Rectal smooth muscle tissue (tissue), 1 donor: ENCODE measurements at regions not wholly inside any gene's neighbourhood (a gene's known extent, or its start where the extent isn't known, plus 50 kb on each side); places are given as distances from the start of the nearest gene placed in this dataset.
"Not testable (repeated sequence)": the region's sequence is repeated elsewhere in the genome, so short reads cannot be mapped to it uniquely, and the experiment has no call there.

Experiments used
- H3K27ac ChIP-seq: one replicate; pipeline ENCODE4 v1.7.0; 2013; ENCODE audit warnings: low read depth, low read length, inconsistent platforms
- H3K27me3 ChIP-seq: one replicate; pipeline ENCODE4 v1.7.0; 2013; ENCODE audit warnings: low read length; ENCODE audit not compliant: control insufficient read depth, insufficient read depth
- H3K36me3 ChIP-seq: one replicate; pipeline ENCODE4 v1.7.0; 2013; ENCODE audit warnings: low read length; ENCODE audit not compliant: control insufficient read depth, insufficient read depth
- H3K4me1 ChIP-seq: one replicate; pipeline ENCODE4 v1.7.0; 2013; ENCODE audit warnings: low read length; ENCODE audit not compliant: control insufficient read depth, insufficient read depth
- H3K4me3 ChIP-seq: one replicate; pipeline ENCODE4 v1.7.0; 2013; ENCODE audit warnings: low read length
- H3K9ac ChIP-seq: one replicate; pipeline ENCODE4 v1.7.0; 2013; ENCODE audit warnings: low read length

- Histone ChIP-seq H3K27ac (no peak overlapping the region), H3K4me1 (no peaks in the 10 kb centered on the region), H3K27me3 (no peaks in the 10 kb centered on the region), H3K36me3 (no peaks in the 10 kb centered on the region), H3K9ac (no peak overlapping the region), H3K4me3 (no peak overlapping the region)
Observed at GRCh38 chr10:10044922-10045764, 972.5 kb upstream of the CELF2 start.

GRCh38 chr10:10045765-10046028, 972.0 kb upstream of the CELF2 start:
- no peaks in the 10 kb centered on the region for H3K27me3 ChIP-seq
- H3K4me1 ChIP-seq, result no peaks in the 10 kb centered on the region
- H3K4me3 ChIP-seq, result no peak overlapping the region
- no peak overlapping the region for H3K9ac ChIP-seq
- no peak overlapping the region for H3K27ac ChIP-seq
- H3K36me3 ChIP-seq, result no peaks in the 10 kb centered on the region

- Histone ChIP-seq H3K4me1 (no peaks in the 10 kb centered on the region), H3K27ac (no peak overlapping the region), H3K36me3 (no peaks in the 10 kb centered on the region), H3K27me3 (no peaks in the 10 kb centered on the region), H3K4me3 (no peak overlapping the region), H3K9ac (no peak overlapping the region)
Observed at GRCh38 chr10:10047426-10047825, 970.2 kb upstream of the CELF2 start.

GRCh38 chr10:10053051-10053450, 964.6 kb upstream of the CELF2 start:
- H3K36me3 ChIP-seq, result no peaks in the 10 kb centered on the region
- no peak overlapping the region for H3K27ac ChIP-seq
- H3K4me1 ChIP-seq, result no peaks in the 10 kb centered on the region
- no peak overlapping the region for H3K9ac ChIP-seq
- H3K4me3 ChIP-seq, result no peak overlapping the region
- H3K27me3 ChIP-seq, result no peaks in the 10 kb centered on the region

GRCh38 chr10:10054466-10054865, 963.2 kb upstream of the CELF2 start:
- Histone ChIP-seq H3K4me1 (no peaks in the 10 kb centered on the region), H3K4me3 (no peak overlapping the region), H3K9ac (no peak overlapping the region), H3K27ac (no peak overlapping the region), H3K27me3 (no peaks in the 10 kb centered on the region), H3K36me3 (no peaks in the 10 kb centered on the region)

GRCh38 chr10:10055656-10056442, 961.8 kb upstream of the CELF2 start:
- no peaks in the 10 kb centered on the region for H3K36me3 ChIP-seq

GRCh38 chr10:10056961-10057360, 960.7 kb upstream of the CELF2 start:
- no peak overlapping the region for H3K27ac ChIP-seq

More at GRCh38 chr10:10055656-10056442, 961.8 kb upstream of the CELF2 start:
- H3K4me3 ChIP-seq, result no peak overlapping the region
- no peaks in the 10 kb centered on the region for H3K4me1 ChIP-seq
- H3K27me3 ChIP-seq, result no peaks in the 10 kb centered on the region
- no peak overlapping the region for H3K9ac ChIP-seq
- H3K27ac ChIP-seq, result no peak overlapping the region

GRCh38 chr10:10067644-10068043, 950.0 kb upstream of the CELF2 start:
- no peaks in the 10 kb centered on the region for H3K27me3 ChIP-seq
- H3K36me3 ChIP-seq, result no peaks in the 10 kb centered on the region
- H3K4me1 ChIP-seq, result no peaks in the 10 kb centered on the region
- no peak overlapping the region for H3K9ac ChIP-seq
- no peak overlapping the region for H3K27ac ChIP-seq
- H3K4me3 ChIP-seq, result no peak overlapping the region

More at GRCh38 chr10:10056961-10057360, 960.7 kb upstream of the CELF2 start:
- H3K4me3 ChIP-seq, result no peak overlapping the region
- no peaks in the 10 kb centered on the region for H3K36me3 ChIP-seq
- no peaks in the 10 kb centered on the region for H3K27me3 ChIP-seq
- H3K4me1 ChIP-seq, result no peaks in the 10 kb centered on the region
- no peak overlapping the region for H3K9ac ChIP-seq

GRCh38 chr10:10074847-10075246, 942.8 kb upstream of the CELF2 start:
- H3K4me3 ChIP-seq, H3K9ac ChIP-seq, H3K4me1 ChIP-seq, H3K27me3 ChIP-seq, H3K36me3 ChIP-seq, H3K27ac ChIP-seq: not testable (repeated sequence)

GRCh38 chr10:10078446-10078845, 939.2 kb upstream of the CELF2 start:
- Histone ChIP-seq H3K9ac (no peak overlapping the region), H3K36me3 (no peaks in the 10 kb centered on the region), H3K27ac (no peak overlapping the region)

GRCh38 chr10:10092581-10092980, 925.1 kb upstream of the CELF2 start:
- H3K9ac ChIP-seq, result no peak overlapping the region
- no peak overlapping the region for H3K27ac ChIP-seq
- H3K4me1 ChIP-seq, result no peaks in the 10 kb centered on the region
- no peaks in the 10 kb centered on the region for H3K27me3 ChIP-seq
- H3K36me3 ChIP-seq, result no peaks in the 10 kb centered on the region
- H3K4me3 ChIP-seq, result no peak overlapping the region

More at GRCh38 chr10:10078446-10078845, 939.2 kb upstream of the CELF2 start:
- no peak overlapping the region for H3K4me3 ChIP-seq
- no peaks in the 10 kb centered on the region for H3K27me3 ChIP-seq
- no peaks in the 10 kb centered on the region for H3K4me1 ChIP-seq

GRCh38 chr10:10093021-10093420, 924.7 kb upstream of the CELF2 start:
- Histone ChIP-seq H3K4me3 (no peak overlapping the region), H3K27ac (no peak overlapping the region), H3K9ac (no peak overlapping the region), H3K36me3 (no peaks in the 10 kb centered on the region), H3K27me3 (no peaks in the 10 kb centered on the region), H3K4me1 (no peaks in the 10 kb centered on the region)

- no peak overlapping the region for H3K4me3 ChIP-seq
- no peaks in the 10 kb centered on the region for H3K36me3 ChIP-seq
- H3K27ac ChIP-seq, result no peak overlapping the region
- H3K27me3 ChIP-seq, result no peaks in the 10 kb centered on the region
- H3K9ac ChIP-seq, result no peak overlapping the region
- H3K4me1 ChIP-seq, result no peaks in the 10 kb centered on the region
Observed at GRCh38 chr10:10094691-10095090, 923.0 kb upstream of the CELF2 start.
